H9 (cell line): ENCODE measurements at regions not wholly inside any gene's neighbourhood (a gene's known extent, or its start where the extent isn't known, plus 50 kb on each side); places are given as distances from the start of the nearest gene placed in this dataset.

ENCODE experiments used
- DNase-seq: peaks from one replicate; pipeline ENCODE4 v3.0.0-alpha.2; 2017
- H2AFZ ChIP-seq: one replicate; pipeline ENCODE4 v1.6.1; 2013; ENCODE audit warnings: mild to moderate bottlenecking, low read length, control low read depth, moderate library complexity
- H2AK5ac ChIP-seq: 2 replicates; pipeline ENCODE4 v1.6.1; 2013; ENCODE audit warnings: low read length, control low read depth, mixed read lengths; ENCODE audit not compliant: insufficient read length
- H2BK120ac ChIP-seq: one replicate; pipeline ENCODE4 v1.6.1; 2013; ENCODE audit warnings: low read depth, mild to moderate bottlenecking, low read length, control low read depth, inconsistent platforms; ENCODE audit not compliant: poor library complexity, severe bottlenecking
- H2BK12ac ChIP-seq: 2 replicates; pipeline ENCODE4 v1.6.1; 2013; ENCODE audit warnings: low read length, control low read depth, mixed read lengths, low read depth; ENCODE audit not compliant: insufficient read length
- H2BK15ac ChIP-seq: 2 replicates; pipeline ENCODE4 v1.6.1; 2013; ENCODE audit warnings: low read depth, low read length, control low read depth
- H2BK20ac ChIP-seq: one replicate; pipeline ENCODE4 v1.6.1; 2013; ENCODE audit warnings: low read depth, mild to moderate bottlenecking, low read length, control low read depth, inconsistent platforms; ENCODE audit not compliant: poor library complexity, severe bottlenecking
- H2BK5ac ChIP-seq: 2 replicates; pipeline ENCODE4 v1.6.1; 2013; ENCODE audit warnings: low read length, control low read depth, mixed read lengths; ENCODE audit not compliant: insufficient read length
- H3K14ac ChIP-seq: 2 replicates; pipeline ENCODE4 v1.6.1; 2013; ENCODE audit warnings: low read length, control low read depth; ENCODE audit not compliant: insufficient read depth
- H3K18ac ChIP-seq: 2 replicates; pipeline ENCODE4 v1.6.1; 2013; ENCODE audit warnings: low read depth, mild to moderate bottlenecking, mixed read lengths, low read length, control low read depth; ENCODE audit not compliant: insufficient read length
- H3K23ac ChIP-seq: 2 replicates; pipeline ENCODE4 v1.6.1; 2013; ENCODE audit warnings: low read length, control low read depth, mixed read lengths, low read depth; ENCODE audit not compliant: insufficient read length
- H3K23me2 ChIP-seq: 2 replicates; pipeline ENCODE4 v1.6.1; 2013; ENCODE audit warnings: low read depth, mild to moderate bottlenecking, mixed read lengths, low read length, control low read depth; ENCODE audit not compliant: insufficient read length, poor library complexity, severe bottlenecking
- H3K27ac ChIP-seq: 2 replicates; pipeline ENCODE4 v1.5.1; 2013; ENCODE audit warnings: low read length, control low read depth, mixed read lengths, low read depth; ENCODE audit not compliant: insufficient read length
- H3K27me3 ChIP-seq: 2 replicates; pipeline ENCODE4 v1.6.1; 2013; ENCODE audit warnings: low read length, control low read depth, inconsistent platforms; ENCODE audit not compliant: insufficient read depth
- H3K4ac ChIP-seq: 2 replicates; pipeline ENCODE4 v1.6.1; 2013; ENCODE audit warnings: low read depth, mild to moderate bottlenecking, control low read depth, inconsistent platforms, low read length, moderate library complexity
- H3K4me1 ChIP-seq: 2 replicates; pipeline ENCODE4 v1.6.1; 2013; ENCODE audit warnings: low read length, control low read depth, inconsistent platforms; ENCODE audit not compliant: insufficient read depth
- H3K4me2 ChIP-seq: 2 replicates; pipeline ENCODE4 v1.6.1; 2013; ENCODE audit warnings: low read length, control low read depth, mixed read lengths; ENCODE audit not compliant: insufficient read length, insufficient read depth
- H3K56ac ChIP-seq: 2 replicates; pipeline ENCODE4 v1.6.1; 2013; ENCODE audit warnings: low read depth, mild to moderate bottlenecking, mixed read lengths, low read length, control low read depth; ENCODE audit not compliant: insufficient read length
- H3K79me1 ChIP-seq: 2 replicates; pipeline ENCODE4 v1.6.1; 2013; ENCODE audit warnings: low read depth, mild to moderate bottlenecking, moderate library complexity, low read length, control low read depth, inconsistent platforms; ENCODE audit not compliant: insufficient read depth, poor library complexity, severe bottlenecking
- H3K79me2 ChIP-seq: 2 replicates; pipeline ENCODE4 v1.6.1; 2013; ENCODE audit warnings: low read length, control low read depth, inconsistent platforms; ENCODE audit not compliant: insufficient read depth
- H3K9ac ChIP-seq: 2 replicates; pipeline ENCODE4 v1.6.1; 2013; ENCODE audit warnings: low read length, control low read depth, mixed read lengths; ENCODE audit not compliant: insufficient read length; ENCODE audit errors: extremely low read depth
- H3K9me3 ChIP-seq: one replicate; pipeline ENCODE4 v1.6.1; 2013; ENCODE audit warnings: low read depth, low read length, inconsistent platforms; ENCODE audit not compliant: control insufficient read depth
- H3T11ph ChIP-seq: one replicate; pipeline ENCODE4 v1.6.1; 2013; ENCODE audit warnings: mild to moderate bottlenecking, low read length, control low read depth, inconsistent platforms
- H4K20me1 ChIP-seq: one replicate; pipeline ENCODE4 v1.6.1; 2013; ENCODE audit not compliant: control insufficient read depth, insufficient read length, insufficient read depth
- H4K5ac ChIP-seq: 2 replicates; pipeline ENCODE4 v1.6.1; 2013; ENCODE audit warnings: low read depth, mild to moderate bottlenecking, mixed read lengths, low read length, control low read depth; ENCODE audit not compliant: insufficient read length
- H4K8ac ChIP-seq: replicated peaks from 2 replicates; pipeline ENCODE4 v1.6.1; 2013; ENCODE audit warnings: low read length, control low read depth, mixed read lengths, low read depth; ENCODE audit not compliant: insufficient read length
- H4K91ac ChIP-seq: 2 replicates; pipeline ENCODE4 v1.6.1; 2013; ENCODE audit warnings: low read depth, mild to moderate bottlenecking, moderate library complexity, mixed read lengths, low read length, control low read depth; ENCODE audit not compliant: insufficient read length
- H3K27ac Mint-ChIP-seq, 3 experiments: 2 replicates in 2 of 3; 3 replicates in 1 of 3; pipeline ENCODE4 v1.8.0; 2020 to 2021; ENCODE audit warnings: mixed read lengths in 3 of 3, mild to moderate bottlenecking in 1 of 3, moderate library complexity in 1 of 3
- H3K27me3 Mint-ChIP-seq: 2 replicates; pipeline ENCODE4 v1.8.0; 2021; ENCODE audit warnings: low read depth, mild to moderate bottlenecking, moderate library complexity, mixed read lengths
- H3K36me3 Mint-ChIP-seq, 3 experiments: 2 replicates in 2 of 3; 3 replicates in 1 of 3; pipeline ENCODE4 v1.8.0; 2020 to 2021; ENCODE audit warnings: low read depth in 3 of 3, mixed read lengths in 3 of 3; ENCODE audit not compliant: insufficient read depth in 1 of 3
- H3K4me1 Mint-ChIP-seq, 2 experiments: 2 replicates each; pipeline ENCODE4 v1.8.0; 2020; ENCODE audit warnings: mixed read lengths in 2 of 2
- H3K4me3 Mint-ChIP-seq, 2 experiments: 2 replicates in 1 of 2; 3 replicates in 1 of 2; pipeline ENCODE4 v1.8.0; 2020 to 2021; ENCODE audit warnings: mild to moderate bottlenecking in 2 of 2, mixed read lengths in 2 of 2, moderate library complexity in 1 of 2
- H3K9me3 Mint-ChIP-seq, 2 experiments: 2 replicates in 1 of 2; 3 replicates in 1 of 2; pipeline ENCODE4 v1.8.0; 2020; ENCODE audit warnings: mild to moderate bottlenecking in 2 of 2, mixed read lengths in 2 of 2, moderate library complexity in 1 of 2
- WGBS: extraction: QIAGEN DNeasy Blood & Tissue Kit; methylation state at CpG from one replicate; pipeline ENCODE4 v1.1.7; 2013; ENCODE audit warnings: missing lambda C conversion rate, low lambda C conversion rate, mixed read lengths; ENCODE audit not compliant: insufficient read length; ENCODE audit errors: extremely low coverage; 5-methylcytosine and 5-hydroxymethylcytosine counted together
- TF ChIP-seq, protein P1 (sequence below): fragments of 200-600 bp; sonication (generic); conservative IDR thresholded peaks from 3 replicates; pipeline ENCODE4 v1.8.0; 2021; ENCODE audit warnings: antibody characterized with exemption, mild to moderate bottlenecking

DNA sequence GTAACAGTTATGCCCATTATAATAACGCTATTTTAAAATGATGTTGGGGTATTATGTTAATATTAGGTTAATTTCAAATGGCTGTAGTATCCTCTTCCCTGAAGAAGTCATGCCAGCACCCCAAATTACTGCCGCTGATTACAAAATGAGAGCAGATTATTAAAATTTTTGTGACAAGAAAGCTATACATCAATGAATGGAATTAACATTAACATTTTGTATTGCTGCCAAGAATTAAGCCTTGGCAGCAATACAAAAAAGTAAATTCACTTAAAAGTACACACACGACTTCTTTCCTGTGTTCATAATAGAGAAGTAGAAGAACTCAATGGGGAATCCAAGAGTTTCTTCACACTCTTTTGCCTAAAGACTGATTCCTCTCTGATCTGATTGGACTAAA, 482.8 kb downstream of the STIM2 start:
- no peak overlapping the region for H2BK5ac ChIP-seq
- H3K4me2 ChIP-seq: no peak overlapping the region
- H2BK12ac ChIP-seq: no peak overlapping the region
- H3K9ac ChIP-seq: no peak overlapping the region
- no peak for DNase-seq
- TF ChIP-seq, protein P1, sequence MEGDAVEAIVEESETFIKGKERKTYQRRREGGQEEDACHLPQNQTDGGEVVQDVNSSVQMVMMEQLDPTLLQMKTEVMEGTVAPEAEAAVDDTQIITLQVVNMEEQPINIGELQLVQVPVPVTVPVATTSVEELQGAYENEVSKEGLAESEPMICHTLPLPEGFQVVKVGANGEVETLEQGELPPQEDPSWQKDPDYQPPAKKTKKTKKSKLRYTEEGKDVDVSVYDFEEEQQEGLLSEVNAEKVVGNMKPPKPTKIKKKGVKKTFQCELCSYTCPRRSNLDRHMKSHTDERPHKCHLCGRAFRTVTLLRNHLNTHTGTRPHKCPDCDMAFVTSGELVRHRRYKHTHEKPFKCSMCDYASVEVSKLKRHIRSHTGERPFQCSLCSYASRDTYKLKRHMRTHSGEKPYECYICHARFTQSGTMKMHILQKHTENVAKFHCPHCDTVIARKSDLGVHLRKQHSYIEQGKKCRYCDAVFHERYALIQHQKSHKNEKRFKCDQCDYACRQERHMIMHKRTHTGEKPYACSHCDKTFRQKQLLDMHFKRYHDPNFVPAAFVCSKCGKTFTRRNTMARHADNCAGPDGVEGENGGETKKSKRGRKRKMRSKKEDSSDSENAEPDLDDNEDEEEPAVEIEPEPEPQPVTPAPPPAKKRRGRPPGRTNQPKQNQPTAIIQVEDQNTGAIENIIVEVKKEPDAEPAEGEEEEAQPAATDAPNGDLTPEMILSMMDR: no peak
- no peak overlapping the region for H2AFZ ChIP-seq
- no peak overlapping the region for H3K27ac Mint-ChIP-seq
- H4K5ac ChIP-seq: no peak overlapping the region
- H3T11ph ChIP-seq: no peak overlapping the region
- no peaks in the 10 kb centered on the region for H3K4me1 ChIP-seq
- H3K4ac ChIP-seq: no peak overlapping the region
- no peak overlapping the region for H3K4me3 Mint-ChIP-seq
- no peaks in the 10 kb centered on the region for H3K9me3 ChIP-seq
- no peak overlapping the region for H3K14ac ChIP-seq
- H3K23me2 ChIP-seq: no peaks in the 10 kb centered on the region
- no peak overlapping the region for H2BK15ac ChIP-seq
- WGBS: no CpG with 5 or more reads among the region's 3 CpGs
- H3K79me2 ChIP-seq: no peaks in the 10 kb centered on the region
- no peaks in the 10 kb centered on the region for H3K27me3 Mint-ChIP-seq
- H3K27ac ChIP-seq: no peak overlapping the region
- H2BK20ac ChIP-seq: no peak overlapping the region
- H3K23ac ChIP-seq: no peak overlapping the region
- H4K8ac ChIP-seq: no peak overlapping the region
- H3K27me3 ChIP-seq: no peaks in the 10 kb centered on the region
- no peaks in the 10 kb centered on the region for H3K4me1 Mint-ChIP-seq
- H3K18ac ChIP-seq: no peak overlapping the region
- H2BK120ac ChIP-seq: no peak overlapping the region
- H4K20me1 ChIP-seq: no peaks in the 10 kb centered on the region
- no peak overlapping the region for H3K56ac ChIP-seq
- no peaks in the 10 kb centered on the region for H3K36me3 Mint-ChIP-seq
- no peak overlapping the region for H2AK5ac ChIP-seq
- H3K9me3 Mint-ChIP-seq: no peaks in the 10 kb centered on the region
- H3K79me1 ChIP-seq: no peaks in the 10 kb centered on the region
- no peak overlapping the region for H4K91ac ChIP-seq
